AG04450 (cell line): ENCODE measurements at regions not wholly inside any gene's neighbourhood (a gene's known extent, or its start where the extent isn't known, plus 50 kb on each side); places are given as distances from the start of the nearest gene placed in this dataset.

Experiments used
- CTCF ChIA-PET: fragments of 300-600, 350-600 bp; formaldehyde crosslinking; extraction: SDS; loops from one replicate; lab custom pipeline; 2022; ENCODE audit warnings: antibody characterized with exemption, inconsistent platforms; lab: Charles Lee
- POLR2A ChIA-PET: fragments of 350-600 bp; formaldehyde crosslinking; extraction: SDS; loops from one replicate; lab custom pipeline; 2021; ENCODE audit warnings: antibody characterized with exemption, inconsistent platforms; lab: Yijun Ruan, JAX
- DNase-seq: peaks from one replicate; pipeline ENCODE4 v3.0.0-alpha.2; 2011; ENCODE audit warnings: low read depth, low spot score
- H3K27ac ChIP-seq: one replicate; pipeline ENCODE4 v1.5.1; 2012; ENCODE audit warnings: low read depth, low read length, control low read depth
- H3K27me3 ChIP-seq: one replicate; pipeline ENCODE4 v1.6.0; 2012; ENCODE audit warnings: low read length; ENCODE audit not compliant: control insufficient read depth, insufficient read depth
- H3K4me3 ChIP-seq: 2 replicates; pipeline ENCODE4 v1.5.1; 2011; ENCODE audit warnings: mild to moderate bottlenecking, low read depth, low read length, control low read depth
- H3K9me3 ChIP-seq: 2 replicates; pipeline ENCODE4 v1.5.1; 2012; ENCODE audit warnings: low read length; ENCODE audit not compliant: control insufficient read depth, insufficient read depth
- CTCF ChIP-seq: IDR thresholded peaks from 2 replicates; pipeline ENCODE4 v1.5.1; 2011; ENCODE audit warnings: low read depth, low read length, control low read depth, inconsistent platforms

- POLR2A ChIA-PET, result no interaction called here
- Histone ChIP-seq H3K4me3 (no peak overlapping the region), H3K27me3 (no peaks in the 10 kb centered on the region), H3K9me3 (no peaks in the 10 kb centered on the region), H3K27ac (no peak overlapping the region)
- no peak for DNase-seq
- CTCF ChIA-PET, result no interaction called here
- TF ChIP-seq CTCF, result no peak
Observed at GRCh38 chr5:63055421-63055820, 476.8 kb downstream of the LRRC70 start.

GRCh38 chr5:63053019-63053638 lies 474.5 kb downstream of the LRRC70 start:
- H3K4me3 ChIP-seq, result no peak overlapping the region
- CTCF ChIA-PET, result no interaction called here
- H3K9me3 ChIP-seq, result no peaks in the 10 kb centered on the region
- no peak for DNase-seq
- POLR2A ChIA-PET, result no interaction called here
- TF ChIP-seq CTCF, result no peak
- H3K27ac ChIP-seq, result no peak overlapping the region
- no peaks in the 10 kb centered on the region for H3K27me3 ChIP-seq

DNA sequence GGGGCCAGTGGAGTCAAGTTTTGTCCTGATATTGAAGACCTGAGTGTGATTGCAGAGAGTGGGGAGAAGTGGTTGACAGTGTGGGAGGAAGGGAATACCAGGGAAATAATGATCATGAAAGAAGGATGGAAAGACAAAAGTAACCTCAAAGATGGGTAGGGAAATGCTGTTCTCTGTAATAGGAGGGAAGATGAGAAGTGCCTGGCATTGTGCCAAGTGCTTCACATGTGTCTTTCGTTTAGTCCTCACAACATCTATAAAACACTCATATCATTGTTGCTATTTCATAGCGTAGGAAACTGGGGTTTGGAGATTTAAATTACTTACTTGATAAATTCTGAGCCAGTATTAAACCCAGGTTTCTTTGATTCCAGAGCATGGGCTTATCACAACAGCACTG lies 472.3 kb downstream of the LRRC70 start:
- ChIA-PET CTCF (no interaction called here), POLR2A (no interaction called here)
- TF ChIP-seq CTCF, result no peak
- Histone ChIP-seq H3K27ac (no peak overlapping the region), H3K4me3 (no peak overlapping the region), H3K27me3 (no peaks in the 10 kb centered on the region), H3K9me3 (no peaks in the 10 kb centered on the region)
- DNase-seq, result no peak

DNA sequence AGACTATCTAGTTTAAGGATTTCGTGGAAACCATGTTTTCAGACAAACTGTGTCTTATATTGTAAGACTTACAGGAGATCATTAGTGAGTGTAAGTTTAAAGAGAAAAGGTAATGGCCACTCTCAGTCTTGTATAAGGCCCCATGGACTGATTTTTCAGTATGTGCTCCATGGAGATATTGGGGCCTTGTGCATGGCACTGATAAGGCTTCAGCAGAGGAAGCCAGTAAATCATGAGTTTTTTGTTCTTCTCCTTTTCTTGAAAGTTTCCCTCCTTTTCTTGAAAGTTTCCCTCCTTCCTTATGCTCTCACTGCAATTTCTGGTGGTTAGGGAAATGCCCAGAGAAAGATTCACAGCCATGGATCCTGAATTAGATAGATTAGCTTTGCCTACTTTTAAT lies 471.3 kb downstream of the LRRC70 start:
- POLR2A ChIA-PET, result no interaction called here
- no peaks in the 10 kb centered on the region for H3K9me3 ChIP-seq
- DNase-seq, result no peak
- H3K4me3 ChIP-seq, result no peak overlapping the region
- H3K27me3 ChIP-seq, result no peaks in the 10 kb centered on the region
- H3K27ac ChIP-seq, result no peak overlapping the region
- CTCF ChIA-PET, result no interaction called here
- TF ChIP-seq CTCF, result no peak

GRCh38 chr5:63043792-63044191 lies 465.2 kb downstream of the LRRC70 start:
- ChIA-PET POLR2A (no interaction called here), CTCF (no interaction called here)
- TF ChIP-seq CTCF, result no peak
- no peaks in the 10 kb centered on the region for H3K27me3 ChIP-seq
- no peak overlapping the region for H3K27ac ChIP-seq
- DNase-seq, result no peak
- H3K9me3 ChIP-seq, result no peaks in the 10 kb centered on the region
- H3K4me3 ChIP-seq, result no peak overlapping the region
